ENCODE measurements at regions not wholly inside any gene's neighbourhood (a gene's known extent, or its start where the extent isn't known, plus 50 kb on each side); places are given as distances from the start of the nearest gene placed in this dataset.

GRCh38 chr15:92323525-92323924 is 70.2 kb upstream of the ST8SIA2 start:
- Mint-ChIP-seq H3K36me3 (no peaks in the 10 kb centered on the region), H3K9me3 (no peaks in the 10 kb centered on the region), H3K4me3 (no peak overlapping the region), H3K27ac (no peak overlapping the region), H3K4me1 (no peaks in the 10 kb centered on the region)
- no peak for DNase-seq (ENCODE audit: low spot score in 2 of 2)
- no peak for ATAC-seq

GRCh38 chr15:92324101-92324963 is 69.3 kb upstream of the ST8SIA2 start:
- H3K4me1 Mint-ChIP-seq: no peaks in the 10 kb centered on the region
- H3K4me3 Mint-ChIP-seq: no peak overlapping the region
- no peaks in the 10 kb centered on the region for H3K9me3 Mint-ChIP-seq
- H3K36me3 Mint-ChIP-seq: no peaks in the 10 kb centered on the region
- no peak overlapping the region for H3K27ac Mint-ChIP-seq
- ATAC-seq: no peak
- no peak for DNase-seq (ENCODE audit: low spot score in 2 of 2)

- DNase-seq (ENCODE audit: low spot score in 2 of 2) (no peak), ATAC-seq (no peak)
- H3K9me3 Mint-ChIP-seq: no peaks in the 10 kb centered on the region
- no peaks in the 10 kb centered on the region for H3K36me3 Mint-ChIP-seq
- no peak overlapping the region for H3K27ac Mint-ChIP-seq
- H3K4me3 Mint-ChIP-seq: no peak overlapping the region
- H3K4me1 Mint-ChIP-seq: no peaks in the 10 kb centered on the region
These were observed 67.4 kb upstream of the ST8SIA2 start for GRCh38 chr15:92326236-92326635.

GRCh38 chr15:92327033-92327432 is 66.6 kb upstream of the ST8SIA2 start:
- Mint-ChIP-seq H3K9me3 (no peaks in the 10 kb centered on the region), H3K27ac (no peak overlapping the region), H3K4me3 (no peak overlapping the region), H3K4me1 (no peaks in the 10 kb centered on the region), H3K36me3 (no peaks in the 10 kb centered on the region)
- ATAC-seq (no peak), DNase-seq (ENCODE audit: low spot score in 2 of 2) (no peak)

GRCh38 chr15:92328207-92328606 is 65.5 kb upstream of the ST8SIA2 start:
- DNase-seq (ENCODE audit: low spot score in 2 of 2) (no peak), ATAC-seq (no peak)
- Mint-ChIP-seq H3K27ac (no peak overlapping the region), H3K4me1 (no peaks in the 10 kb centered on the region), H3K4me3 (no peak overlapping the region), H3K36me3 (no peaks in the 10 kb centered on the region), H3K9me3 (no peaks in the 10 kb centered on the region)

GRCh38 chr15:92332125-92332899 is 61.4 kb upstream of the ST8SIA2 start:
- H3K4me1 Mint-ChIP-seq: no peaks in the 10 kb centered on the region

GRCh38 chr15:92333709-92334108 is 60.0 kb upstream of the ST8SIA2 start:
- Mint-ChIP-seq H3K36me3 (no peaks in the 10 kb centered on the region), H3K27ac (no peak overlapping the region), H3K4me1 (no peaks in the 10 kb centered on the region), H3K9me3 (no peaks in the 10 kb centered on the region), H3K4me3 (no peak overlapping the region)
- DNase-seq (ENCODE audit: low spot score in 2 of 2) (no peak), ATAC-seq (no peak)

More at GRCh38 chr15:92332125-92332899, 61.4 kb upstream of the ST8SIA2 start:
- DNase-seq (ENCODE audit: low spot score in 2 of 2) (no peak), ATAC-seq (no peak)
- H3K27ac Mint-ChIP-seq: no peak overlapping the region
- H3K36me3 Mint-ChIP-seq: no peaks in the 10 kb centered on the region
- no peaks in the 10 kb centered on the region for H3K9me3 Mint-ChIP-seq
- no peak overlapping the region for H3K4me3 Mint-ChIP-seq

GRCh38 chr15:92336419-92336987 is 57.2 kb upstream of the ST8SIA2 start:
- H3K9me3 Mint-ChIP-seq: no peaks in the 10 kb centered on the region
- H3K4me3 Mint-ChIP-seq: no peak overlapping the region
- H3K36me3 Mint-ChIP-seq: no peaks in the 10 kb centered on the region
- DNase-seq (ENCODE audit: low spot score in 2 of 2) (no peak), ATAC-seq (no peak)
- H3K27ac Mint-ChIP-seq: no peak overlapping the region
- no peaks in the 10 kb centered on the region for H3K4me1 Mint-ChIP-seq

- no peaks in the 10 kb centered on the region for H3K9me3 Mint-ChIP-seq
- DNase-seq (ENCODE audit: low spot score in 2 of 2) (no peak), ATAC-seq (no peak)
- H3K4me1 Mint-ChIP-seq: no peaks in the 10 kb centered on the region
- no peak overlapping the region for H3K4me3 Mint-ChIP-seq
- H3K36me3 Mint-ChIP-seq: no peaks in the 10 kb centered on the region
- no peak overlapping the region for H3K27ac Mint-ChIP-seq
These were observed 54.3 kb upstream of the ST8SIA2 start for GRCh38 chr15:92339361-92339760.

All from stimulated activated effector memory CD8-positive, alpha-beta T cell treated with anti-CD3 and anti-CD28 coated beads, Interleukin-12 subunit alpha, Interleukin-12 subunit beta, amount 100 ng/mL, for 72 hours (primary cell).